Karpas-422 (cell line): ENCODE measurements at regions not wholly inside any gene's neighbourhood (a gene's known extent, or its start where the extent isn't known, plus 50 kb on each side); places are given as distances from the start of the nearest gene placed in this dataset.
"Not testable (repeated sequence)": the region's sequence is repeated elsewhere in the genome, so short reads cannot be mapped to it uniquely, and the experiment has no call there.

Experiments used
- DNase-seq: peaks from one replicate; pipeline ENCODE4 v3.0.0-alpha.2; 2015
- H2AFZ ChIP-seq: fragments of 200-600 bp; sonication (generic); 2 replicates; pipeline ENCODE4 v1.6.1; 2014; ENCODE audit warnings: antibody characterized with exemption, low read length, mixed read lengths
- H3K27ac ChIP-seq: fragments of 200-600 bp; sonication (generic); 2 replicates; pipeline ENCODE4 v1.5.1; 2014; ENCODE audit warnings: mild to moderate bottlenecking, low read length, moderate library complexity
- H3K27me3 ChIP-seq: fragments of 200-600 bp; sonication (generic); 2 replicates; pipeline ENCODE4 v1.6.1; 2014; ENCODE audit warnings: low read length, mixed read lengths
- H3K36me3 ChIP-seq: fragments of 200-600 bp; sonication (generic); 2 replicates; pipeline ENCODE4 v1.6.1; 2014; ENCODE audit warnings: low read length, mixed read lengths; ENCODE audit not compliant: insufficient read depth
- H3K4me1 ChIP-seq: fragments of 200-600 bp; sonication (generic); 2 replicates; pipeline ENCODE4 v1.6.1; 2014; ENCODE audit warnings: mild to moderate bottlenecking, low read length, mixed read lengths
- H3K4me2 ChIP-seq: fragments of 200-600 bp; sonication (generic); 2 replicates; pipeline ENCODE4 v1.6.1; 2014; ENCODE audit warnings: low read length, low read depth, mild to moderate bottlenecking; ENCODE audit not compliant: poor library complexity, severe bottlenecking
- H3K4me3 ChIP-seq: fragments of 200-600 bp; sonication (generic); 2 replicates; pipeline ENCODE4 v1.5.1; 2014; ENCODE audit warnings: mild to moderate bottlenecking, antibody characterized with exemption, low read length, mixed read lengths
- H3K79me2 ChIP-seq: fragments of 200-600 bp; sonication (generic); 2 replicates; pipeline ENCODE4 v1.6.1; 2014; ENCODE audit warnings: mild to moderate bottlenecking, low read length, mixed read lengths
- H3K9ac ChIP-seq: fragments of 200-600 bp; sonication (generic); 2 replicates; pipeline ENCODE4 v1.6.0; 2014; ENCODE audit warnings: low read length
- H3K9me2 ChIP-seq: fragments of 200-600 bp; sonication (generic), shearing (Covaris generic); replicated peaks from 2 replicates; pipeline ENCODE4 v1.6.0; 2014; ENCODE audit warnings: mild to moderate bottlenecking, low read length, moderate library complexity; ENCODE audit not compliant: insufficient read depth
- H3K9me3 ChIP-seq: fragments of 300-700, 200-600 bp; sonication (generic); 2 replicates; pipeline ENCODE4 v1.6.1; 2014; ENCODE audit warnings: low read length, mixed read lengths
- H4K20me1 ChIP-seq: fragments of 200-600 bp; sonication (generic); 2 replicates; pipeline ENCODE4 v1.6.1; 2014; ENCODE audit warnings: mild to moderate bottlenecking, antibody characterized with exemption, low read length, low read depth; ENCODE audit not compliant: insufficient read depth

DNA sequence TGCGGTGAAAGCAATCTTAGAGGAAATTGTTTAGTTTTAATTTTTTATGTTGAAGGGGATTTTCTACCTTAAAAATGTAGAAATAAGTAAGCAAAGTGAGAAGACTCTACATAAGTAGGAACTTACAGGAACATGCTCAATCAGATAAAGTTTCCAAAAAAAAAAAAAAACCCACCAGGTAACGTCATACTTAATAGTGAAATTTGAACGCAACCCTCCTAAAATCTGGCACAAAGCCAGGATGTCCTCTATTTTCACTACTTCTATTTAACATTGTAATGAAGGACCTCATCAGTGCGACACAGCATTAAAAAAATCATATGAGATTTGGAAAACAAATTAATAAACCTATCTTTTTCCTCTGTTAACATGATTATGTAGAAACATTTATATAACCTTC lies 135.0 kb upstream of the FAT4 start:
- Histone ChIP-seq H3K4me1 (no peaks in the 10 kb centered on the region), H4K20me1 (no peaks in the 10 kb centered on the region), H3K4me2 (no peak overlapping the region), H3K9ac (no peak overlapping the region), H3K36me3 (no peaks in the 10 kb centered on the region), H3K27ac (no peak overlapping the region), H3K9me3 (peaks cover 17% of the 10 kb centered on the region), H3K27me3 (no peaks in the 10 kb centered on the region), H3K4me3 (no peak overlapping the region), H3K9me2 (no peaks in the 10 kb centered on the region), H2AFZ (no peak overlapping the region), H3K79me2 (no peaks in the 10 kb centered on the region)
- no peak for DNase-seq

DNA sequence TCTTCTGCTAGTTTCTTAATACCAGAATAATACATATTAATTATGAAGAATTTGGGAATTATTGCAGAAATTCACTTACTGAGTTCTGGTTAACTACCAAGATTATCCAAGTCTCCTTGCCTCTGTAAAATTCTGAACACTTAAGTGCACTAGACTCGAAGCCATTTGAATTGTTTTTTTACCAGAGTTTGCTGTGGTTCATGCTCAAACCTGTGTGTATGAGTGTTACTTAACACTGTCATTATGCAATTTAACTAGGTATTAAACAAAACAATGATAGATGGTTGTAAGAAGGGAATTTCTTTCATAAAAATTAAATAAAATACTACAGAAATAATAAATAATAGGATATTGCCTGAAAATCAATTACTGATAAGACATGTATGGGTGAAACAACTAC lies 145.6 kb upstream of the FAT4 start:
- Histone ChIP-seq H3K27me3 (no peaks in the 10 kb centered on the region), H3K79me2 (no peaks in the 10 kb centered on the region), H3K4me3 (no peak overlapping the region), H3K4me1 (no peaks in the 10 kb centered on the region), H3K9me3 (peaks cover 13% of the 10 kb centered on the region; the same call in 1 of the 2 replicates), H3K27ac (no peak overlapping the region), H2AFZ (no peak overlapping the region), H3K9ac (no peak overlapping the region), H3K9me2 (no peaks in the 10 kb centered on the region; the same call in 1 of the 2 replicates), H3K4me2 (no peak overlapping the region), H3K36me3 (no peaks in the 10 kb centered on the region), H4K20me1 (no peaks in the 10 kb centered on the region)
- DNase-seq, result no peak

DNA sequence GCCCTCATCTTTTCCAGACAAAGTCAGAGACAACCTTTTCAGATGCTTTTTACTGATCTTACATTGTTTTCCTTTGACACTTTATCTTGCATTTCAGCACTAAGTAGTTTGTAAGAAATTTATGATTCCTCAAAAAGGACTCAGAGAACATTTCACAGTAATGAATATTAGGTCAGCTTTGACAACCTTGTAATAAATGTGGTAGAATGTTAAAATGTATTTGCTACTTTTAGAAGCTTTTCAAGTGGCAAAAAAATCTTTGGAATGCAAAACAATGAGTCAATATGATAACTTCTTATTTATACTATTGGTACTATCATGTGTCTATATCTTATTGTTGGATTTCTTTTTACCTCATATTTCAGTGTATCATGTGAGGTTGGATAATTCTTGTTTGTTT lies 146.2 kb upstream of the FAT4 start:
- Histone ChIP-seq H4K20me1 (no peaks in the 10 kb centered on the region), H3K79me2 (no peaks in the 10 kb centered on the region), H3K9me2 (no peaks in the 10 kb centered on the region; the same call in 1 of the 2 replicates), H3K4me1 (no peaks in the 10 kb centered on the region), H3K4me2 (no peak overlapping the region), H3K4me3 (no peak overlapping the region), H3K27ac (no peak overlapping the region), H3K9ac (no peak overlapping the region), H2AFZ (no peak overlapping the region), H3K27me3 (no peaks in the 10 kb centered on the region), H3K36me3 (no peaks in the 10 kb centered on the region), H3K9me3 (peaks cover 11% of the 10 kb centered on the region; the same call in 1 of the 2 replicates)
- no peak for DNase-seq

DNA sequence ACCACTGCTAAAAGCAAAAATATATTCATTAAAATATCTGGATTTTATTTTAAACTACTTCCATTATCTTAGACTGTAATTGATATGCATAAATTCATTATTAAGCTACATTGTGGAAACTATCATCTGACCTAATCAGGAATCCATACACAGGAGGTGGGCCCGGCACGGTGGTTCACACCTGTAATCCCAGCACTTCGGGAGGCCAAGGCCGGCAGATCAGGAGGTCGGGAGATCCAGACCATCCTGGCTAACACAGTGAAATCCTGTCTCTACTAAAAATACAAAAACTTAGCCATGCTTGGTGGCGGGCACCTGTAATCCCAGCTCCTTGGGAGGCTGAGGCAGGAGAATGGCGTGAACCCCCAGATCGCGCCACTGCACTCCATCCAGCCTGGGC lies 148.7 kb upstream of the FAT4 start:
- not testable (repeated sequence) for DNase-seq, H2AFZ ChIP-seq, H3K27ac ChIP-seq, H3K9me3 ChIP-seq, H3K4me2 ChIP-seq, H3K79me2 ChIP-seq, H3K27me3 ChIP-seq, H3K4me3 ChIP-seq, H3K9ac ChIP-seq, H3K36me3 ChIP-seq, H3K9me2 ChIP-seq, H3K4me1 ChIP-seq, H4K20me1 ChIP-seq

DNA sequence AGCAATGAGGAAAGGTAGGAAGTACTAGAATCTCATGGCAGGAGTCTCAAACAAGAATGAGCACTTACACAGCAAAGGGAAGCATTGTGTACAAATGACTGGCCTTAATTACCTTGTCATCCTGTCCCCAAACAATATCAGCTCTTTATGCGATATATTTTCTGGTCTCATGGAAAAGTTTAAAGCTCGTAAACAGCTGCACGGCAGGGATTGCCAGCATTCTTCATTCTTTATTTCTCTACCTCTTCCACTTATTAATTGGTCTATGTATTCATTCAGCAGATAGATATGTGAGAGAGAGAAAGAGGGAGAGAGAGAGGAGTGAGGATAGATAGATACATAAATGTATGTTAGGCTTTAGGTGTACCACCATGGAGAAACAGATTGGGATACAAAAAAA lies 155.8 kb upstream of the FAT4 start:
- Histone ChIP-seq H3K4me2 (no peak overlapping the region), H2AFZ (no peak overlapping the region), H3K27ac (no peak overlapping the region), H3K79me2 (no peaks in the 10 kb centered on the region), H3K9me3 (peaks cover 28% of the 10 kb centered on the region), H3K36me3 (no peaks in the 10 kb centered on the region), H3K9ac (no peak overlapping the region), H4K20me1 (no peaks in the 10 kb centered on the region), H3K4me1 (no peaks in the 10 kb centered on the region), H3K4me3 (no peak overlapping the region), H3K27me3 (no peaks in the 10 kb centered on the region), H3K9me2 (no peaks in the 10 kb centered on the region)
- DNase-seq, result no peak

DNA sequence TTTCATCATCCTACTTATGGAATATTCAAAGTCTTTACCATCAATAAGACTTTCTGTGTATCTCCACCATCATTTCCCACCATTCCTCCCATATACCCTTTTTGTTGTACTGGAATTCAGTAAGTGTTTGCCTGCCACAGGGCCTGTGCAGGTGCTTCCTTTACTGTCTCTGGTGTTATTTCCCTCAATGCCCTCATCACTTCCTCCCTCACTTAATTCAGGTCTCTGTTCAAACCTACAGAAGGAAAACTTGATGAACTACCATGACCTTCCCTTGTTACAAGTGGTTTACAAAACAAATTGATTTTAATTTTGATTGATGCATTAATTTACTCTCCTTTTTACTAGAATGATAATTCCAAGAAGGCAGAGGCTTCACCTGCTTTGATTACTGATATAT lies 159.5 kb upstream of the FAT4 start:
- no peaks in the 10 kb centered on the region for H4K20me1 ChIP-seq
- H3K4me1 ChIP-seq, result no peaks in the 10 kb centered on the region
- H3K9ac ChIP-seq, result no peak overlapping the region
- H3K79me2 ChIP-seq, result no peaks in the 10 kb centered on the region
- H3K27ac ChIP-seq, result no peak overlapping the region
- no peak for DNase-seq
- H3K9me3 ChIP-seq, result peaks cover 26% of the 10 kb centered on the region
- no peaks in the 10 kb centered on the region for H3K36me3 ChIP-seq
- no peaks in the 10 kb centered on the region for H3K27me3 ChIP-seq
- H3K9me2 ChIP-seq, result no peaks in the 10 kb centered on the region
- no peak overlapping the region for H3K4me2 ChIP-seq
- no peak overlapping the region for H3K4me3 ChIP-seq
- H2AFZ ChIP-seq, result no peak overlapping the region

DNA sequence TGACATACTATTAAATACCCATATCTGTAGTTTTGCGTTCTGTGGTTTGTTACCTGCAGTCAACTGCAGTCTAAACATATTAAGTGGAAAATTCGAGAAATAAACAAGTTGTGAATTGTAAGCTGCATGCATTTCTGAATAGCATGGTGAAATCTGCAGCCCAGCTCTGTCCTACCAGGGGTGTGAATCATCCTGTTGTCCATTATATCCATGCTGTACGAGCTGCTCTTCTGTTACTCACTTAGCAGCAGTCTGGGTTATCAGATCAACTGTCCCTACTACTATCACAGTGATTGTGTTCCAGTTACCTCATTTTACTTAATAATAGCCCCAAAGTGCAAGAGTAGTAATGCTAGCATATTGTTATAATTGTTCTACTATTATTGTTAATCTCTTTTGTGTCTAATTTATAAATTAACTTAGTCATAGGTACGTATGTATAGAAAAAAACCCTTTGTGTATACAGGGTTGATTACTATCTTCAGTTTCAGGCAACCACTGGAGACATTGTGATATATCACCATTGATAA lies 173.7 kb upstream of the FAT4 start:
- H3K27ac ChIP-seq, result no peak overlapping the region
- H3K9me2 ChIP-seq, result no peaks in the 10 kb centered on the region
- H3K9ac ChIP-seq, result no peak overlapping the region
- H3K4me2 ChIP-seq, result no peak overlapping the region
- DNase-seq, result no peak
- H3K9me3 ChIP-seq, result peaks cover 7% of the 10 kb centered on the region
- H3K27me3 ChIP-seq, result no peaks in the 10 kb centered on the region
- no peak overlapping the region for H3K4me3 ChIP-seq
- no peaks in the 10 kb centered on the region for H3K4me1 ChIP-seq
- no peaks in the 10 kb centered on the region for H3K36me3 ChIP-seq
- H3K79me2 ChIP-seq, result no peaks in the 10 kb centered on the region
- H2AFZ ChIP-seq, result no peak overlapping the region
- no peaks in the 10 kb centered on the region for H4K20me1 ChIP-seq

DNA sequence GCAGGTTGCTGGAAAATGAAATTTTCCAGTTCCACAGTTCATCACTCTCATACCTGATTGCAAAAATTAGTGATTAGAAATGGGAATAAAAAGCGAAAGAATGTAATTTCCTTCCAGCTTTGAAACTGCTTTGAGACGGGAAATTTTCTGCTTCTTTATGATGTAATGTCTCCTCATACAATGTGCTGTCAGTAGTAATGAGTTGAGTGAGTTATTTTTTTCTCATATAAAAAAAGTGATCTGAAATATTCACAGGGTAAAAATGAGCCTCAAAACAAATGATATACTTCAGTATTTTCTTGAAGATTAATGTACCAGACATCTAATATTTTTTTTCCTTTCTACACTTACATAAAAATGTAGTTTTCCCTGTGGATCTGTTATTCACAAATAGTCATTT lies 179.1 kb upstream of the FAT4 start:
- no peaks in the 10 kb centered on the region for H3K36me3 ChIP-seq
- H3K79me2 ChIP-seq, result no peaks in the 10 kb centered on the region
- no peaks in the 10 kb centered on the region for H3K27me3 ChIP-seq
- DNase-seq, result no peak
- no peak overlapping the region for H3K4me2 ChIP-seq
- H2AFZ ChIP-seq, result no peak overlapping the region
- H3K4me3 ChIP-seq, result no peak overlapping the region
- H3K9me2 ChIP-seq, result no peaks in the 10 kb centered on the region
- no peak overlapping the region for H3K27ac ChIP-seq
- no peaks in the 10 kb centered on the region for H4K20me1 ChIP-seq
- peaks cover 27% of the 10 kb centered on the region for H3K9me3 ChIP-seq
- no peak overlapping the region for H3K9ac ChIP-seq
- no peaks in the 10 kb centered on the region for H3K4me1 ChIP-seq

DNA sequence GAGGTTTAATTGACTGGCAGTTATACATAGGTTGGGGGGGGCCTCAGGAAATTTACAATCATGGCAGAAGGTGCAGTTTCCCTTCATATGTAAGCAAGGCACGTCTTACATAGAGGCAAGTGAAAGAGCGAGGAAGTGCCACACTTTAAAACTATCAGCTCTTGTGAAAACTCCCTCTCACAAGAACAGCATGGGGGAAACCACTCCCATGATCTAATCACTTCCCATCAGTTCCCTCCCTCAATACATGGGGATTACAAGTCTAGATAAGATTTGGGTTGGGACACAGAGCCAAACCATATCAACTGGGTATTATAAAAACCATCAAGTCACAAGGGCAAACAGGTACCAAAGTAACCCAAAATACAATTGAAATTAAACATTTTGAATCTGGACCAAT lies 182.0 kb upstream of the FAT4 start:
- Histone ChIP-seq H3K79me2 (no peaks in the 10 kb centered on the region), H3K9me3 (peaks cover 35% of the 10 kb centered on the region), H3K27ac (no peak overlapping the region), H3K27me3 (no peaks in the 10 kb centered on the region), H3K4me2 (no peak overlapping the region), H3K4me1 (no peaks in the 10 kb centered on the region), H4K20me1 (no peaks in the 10 kb centered on the region), H3K9ac (no peak overlapping the region), H3K9me2 (no peaks in the 10 kb centered on the region), H3K36me3 (no peaks in the 10 kb centered on the region), H3K4me3 (no peak overlapping the region), H2AFZ (no peak overlapping the region)
- DNase-seq, result no peak
